B cell (primary cell): ENCODE measurements at regions not wholly inside any gene's neighbourhood (a gene's known extent, or its start where the extent isn't known, plus 50 kb on each side); places are given as distances from the start of the nearest gene placed in this dataset.

Experiments used
- ATAC-seq: fragments of 200-7000 bp; cut with Tn5 transposase; one replicate; pipeline ENCODE4 v1.10.0; 2021; ENCODE audit warnings: low read depth, mild to moderate bottlenecking, moderate number of reproducible peaks, moderate library complexity
- CTCF ChIA-PET: fragments of 350-600 bp; sonication (Branson Sonifier 250); formaldehyde crosslinking; loops from one replicate; lab custom pipeline; 2021; ENCODE audit warnings: antibody characterized with exemption, inconsistent platforms; lab: Charles Lee
- POLR2A ChIA-PET: fragments of 350-600 bp; sonication (Branson Sonifier 250); formaldehyde crosslinking; loops from one replicate; lab custom pipeline; 2021; ENCODE audit warnings: antibody characterized with exemption; lab: Charles Lee
- DNase-seq: peaks from one replicate; pipeline ENCODE4 v3.0.0; 2013
- H2AFZ ChIP-seq: 2 replicates; pipeline ENCODE4 v1.6.1; 2012; ENCODE audit warnings: mild to moderate bottlenecking, low read depth, low read length; ENCODE audit not compliant: insufficient read depth, poor library complexity, severe bottlenecking
- H3K27ac ChIP-seq, 2 donors: 1 replicate in 1 of 2; 2 replicates in 1 of 2; pipeline ENCODE4 v1.5.1; 2012 to 2013; ENCODE audit warnings: low read length in 2 of 2, mild to moderate bottlenecking in 2 of 2, moderate library complexity in 1 of 2
- H3K27me3 ChIP-seq, 4 experiments: fragments of 200-600 bp in 1 of 4; sonication (generic) in 1 of 4; replicated peaks in 1 of 4; 1 replicate in 2 of 4; 2 replicates in 2 of 4; pipeline versions ENCODE4 v1.6.1 to v1.7.0; 2013 to 2016; ENCODE audit warnings: low read length in 3 of 4, mild to moderate bottlenecking in 2 of 4, mixed read lengths in 1 of 4, moderate library complexity in 1 of 4; ENCODE audit not compliant: insufficient read depth in 4 of 4, control insufficient read depth in 3 of 4; ENCODE audit errors: control extremely low read depth in 1 of 4
- H3K36me3 ChIP-seq, 2 experiments: replicated peaks in 1 of 2; 1 replicate in 1 of 2; 2 replicates in 1 of 2; pipeline versions ENCODE4 v1.6.1 to v1.7.1; 2013; ENCODE audit warnings: low read length in 1 of 2; ENCODE audit not compliant: insufficient read depth in 2 of 2, control insufficient read depth in 1 of 2; ENCODE audit errors: control extremely low read depth in 1 of 2, extremely low read depth in 1 of 2
- H3K4me1 ChIP-seq, 2 donors: fragments of 200-600 bp in 1 of 2; sonication (generic) in 1 of 2; 1 replicate in 1 of 2; 2 replicates in 1 of 2; pipeline versions ENCODE4 v1.5.1 to v1.6.1; 2013 to 2017; ENCODE audit warnings: low read length in 2 of 2; ENCODE audit not compliant: control insufficient read depth in 2 of 2, insufficient read depth in 2 of 2
- H3K4me2 ChIP-seq: replicated peaks from 2 replicates; pipeline ENCODE3; 2012; ENCODE audit warnings: mild to moderate bottlenecking, low read depth, low read length; ENCODE audit not compliant: poor library complexity, severe bottlenecking
- H3K4me3 ChIP-seq, 5 experiments: fragments of 200-600 bp in 1 of 5; sonication (generic) in 1 of 5; 1 replicate in 3 of 5; 2 replicates in 2 of 5; pipeline versions ENCODE4 v1.5.1 to v1.7.0; 2011 to 2016; ENCODE audit warnings: low read length in 4 of 5, mild to moderate bottlenecking in 4 of 5, low read depth in 2 of 5, control low read depth in 1 of 5, moderate library complexity in 1 of 5; ENCODE audit not compliant: insufficient read depth in 1 of 5; ENCODE audit errors: control extremely low read depth in 1 of 5, extremely low read depth in 1 of 5
- H3K79me2 ChIP-seq: fragments of 200-600 bp; sonication (generic); one replicate; pipeline ENCODE4 v1.6.0; 2016; ENCODE audit warnings: low read length; ENCODE audit not compliant: control insufficient read depth, insufficient read depth
- H3K9ac ChIP-seq: fragments of 200-600 bp; sonication (generic); 2 replicates; pipeline ENCODE4 v1.6.1; 2017; ENCODE audit warnings: mild to moderate bottlenecking, low read length, moderate library complexity
- H3K9me3 ChIP-seq, 3 donors: one replicate each; pipeline versions ENCODE4 v1.6.1 to v1.7.1; 2013; ENCODE audit warnings: low read length in 2 of 3; ENCODE audit not compliant: control insufficient read depth in 2 of 3, insufficient read depth in 1 of 3; ENCODE audit errors: control extremely low read depth in 1 of 3
- H4K20me1 ChIP-seq: 2 replicates; pipeline ENCODE4 v1.6.0; 2012; ENCODE audit warnings: mild to moderate bottlenecking, low read length; ENCODE audit not compliant: insufficient read depth, control insufficient read depth, poor library complexity, severe bottlenecking
- H3K27ac Mint-ChIP-seq: one replicate; pipeline ENCODE4 v1.8.0; 2021; ENCODE audit warnings: mixed read lengths
- H3K27me3 Mint-ChIP-seq: one replicate; pipeline ENCODE4 v1.8.0; 2021; ENCODE audit warnings: mixed read lengths
- H3K4me1 Mint-ChIP-seq: one replicate; pipeline ENCODE4 v1.8.0; 2021; ENCODE audit warnings: mixed read lengths
- H3K4me3 Mint-ChIP-seq: one replicate; pipeline ENCODE4 v1.8.0; 2021; ENCODE audit warnings: mixed read lengths
- H3K9me3 Mint-ChIP-seq: one replicate; pipeline ENCODE4 v1.8.0; 2022; ENCODE audit warnings: mixed read lengths; ENCODE audit not compliant: insufficient read depth
- CTCF ChIP-seq: fragments of 200-600 bp; IDR thresholded peaks from one replicate; pipeline ENCODE4 v1.8.0; 2022; ENCODE audit warnings: antibody characterized with exemption, mild to moderate bottlenecking
- EZH2 ChIP-seq: IDR thresholded peaks from 2 replicates; pipeline ENCODE4 v1.6.1; 2012; ENCODE audit warnings: borderline replicate concordance, low read depth, mild to moderate bottlenecking, moderate library complexity, low read length; ENCODE audit not compliant: insufficient read depth, poor library complexity, severe bottlenecking
- WGBS: methylation state at CpG from one replicate; pipeline ENCODE4 v1.1.5; 2013; ENCODE audit warnings: missing lambda C conversion rate; ENCODE audit not compliant: insufficient coverage; 5-methylcytosine and 5-hydroxymethylcytosine counted together
- intact Hi-C: fragments of 100-400 bp; cut with micrococcal nuclease; formaldehyde crosslinking; loops from one replicate; pipeline ENCODE4 v1.10.0; 2022

DNA sequence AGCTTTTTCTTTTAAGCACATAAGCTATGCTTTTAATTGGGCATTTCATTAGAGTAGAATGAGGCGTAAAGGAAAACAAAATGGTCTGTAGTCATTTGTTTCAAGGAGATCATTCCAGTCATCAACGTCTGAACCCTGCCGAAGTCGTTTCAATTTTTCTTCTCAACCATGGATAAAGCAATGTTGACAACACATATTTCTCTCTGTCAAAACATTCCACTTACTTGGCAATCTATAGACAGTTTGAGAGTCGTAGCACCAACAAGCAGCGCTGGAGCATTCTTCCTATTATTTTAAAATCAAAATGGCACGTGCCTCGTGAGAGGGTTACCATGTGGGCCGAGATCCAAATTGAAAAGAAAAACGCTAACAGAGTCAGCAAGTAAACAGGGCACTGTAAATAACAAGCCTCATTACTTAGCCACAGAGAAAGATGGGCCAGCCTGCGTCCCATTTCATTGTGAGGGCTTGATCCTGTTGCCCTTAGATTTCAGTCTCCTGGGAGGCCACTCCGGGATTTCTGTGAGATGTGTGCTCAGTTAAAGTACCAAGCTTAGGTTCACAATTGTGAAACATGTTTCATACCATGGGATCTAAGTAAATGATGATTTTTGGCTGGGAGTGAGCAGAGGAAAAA lies 422.9 kb downstream of the DTWD2 start:
- Histone ChIP-seq H3K79me2 (no peaks in the 10 kb centered on the region), H3K9ac (no peak overlapping the region), H3K27ac (no peak overlapping the region), H3K9me3 (no peaks in the 10 kb centered on the region), H3K4me3 (no peak overlapping the region), H4K20me1 (no peaks in the 10 kb centered on the region), H3K36me3 (no peaks in the 10 kb centered on the region), H3K4me2 (no peak overlapping the region), H2AFZ (no peak overlapping the region), H3K27me3 (no peaks in the 10 kb centered on the region), H3K4me1 (no peaks in the 10 kb centered on the region)
- CTCF ChIA-PET, result no interaction called here
- DNase-seq (no peak), ATAC-seq (no peak)
- H3K4me3 Mint-ChIP-seq, result no peak overlapping the region
- H3K9me3 Mint-ChIP-seq, result no peaks in the 10 kb centered on the region
- no peak for TF ChIP-seq CTCF
- no peak for TF ChIP-seq EZH2
- no peak overlapping the region for H3K27ac Mint-ChIP-seq
- H3K4me1 Mint-ChIP-seq, result no peaks in the 10 kb centered on the region
- H3K27me3 Mint-ChIP-seq, result no peaks in the 10 kb centered on the region
- intact Hi-C loops, result no loop called here
- POLR2A ChIA-PET, result no interaction called here
- WGBS, result 85% methylated on average over 11 of the region's 12 CpGs

DNA sequence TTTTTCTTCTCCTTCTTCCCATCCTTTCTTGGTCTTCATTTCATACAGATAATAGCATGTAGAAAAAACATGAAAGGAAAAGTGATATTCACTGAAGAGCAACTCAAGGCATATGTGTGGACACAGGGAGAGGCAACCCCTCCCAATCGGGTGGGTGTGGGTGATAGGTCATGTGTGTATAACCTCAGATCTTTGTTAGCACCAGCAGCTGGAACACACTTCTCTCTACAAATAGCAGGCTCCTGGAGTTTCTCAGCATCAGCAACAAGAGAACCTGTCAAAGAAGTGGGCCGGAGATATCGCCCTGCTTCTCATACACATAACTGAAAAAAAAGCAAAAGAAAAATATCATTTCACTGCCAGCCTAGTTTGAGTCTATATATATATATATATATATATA lies 426.4 kb downstream of the DTWD2 start:
- Histone ChIP-seq H3K27me3 (no peaks in the 10 kb centered on the region), H4K20me1 (no peaks in the 10 kb centered on the region), H3K4me1 (no peaks in the 10 kb centered on the region), H2AFZ (no peak overlapping the region), H3K9me3 (no peaks in the 10 kb centered on the region), H3K36me3 (no peaks in the 10 kb centered on the region), H3K4me2 (no peak overlapping the region), H3K4me3 (no peak overlapping the region), H3K27ac (no peak overlapping the region), H3K79me2 (no peaks in the 10 kb centered on the region), H3K9ac (no peak overlapping the region)
- no peaks in the 10 kb centered on the region for H3K27me3 Mint-ChIP-seq
- ChIA-PET POLR2A (no interaction called here), CTCF (no interaction called here)
- no peak overlapping the region for H3K4me3 Mint-ChIP-seq
- intact Hi-C loops, result no loop called here
- no peak for TF ChIP-seq CTCF
- no peak for TF ChIP-seq EZH2
- no peaks in the 10 kb centered on the region for H3K9me3 Mint-ChIP-seq
- WGBS, result no CpG with 5 or more reads among the region's 3 CpGs
- ATAC-seq (no peak), DNase-seq (no peak)
- no peak overlapping the region for H3K27ac Mint-ChIP-seq
- no peaks in the 10 kb centered on the region for H3K4me1 Mint-ChIP-seq
